Motor neuron (in vitro differentiated cells): ENCODE measurements at regions not wholly inside any gene's neighbourhood (a gene's known extent, or its start where the extent isn't known, plus 50 kb on each side); places are given as distances from the start of the nearest gene placed in this dataset.

Experiments used
- ATAC-seq, 8 experiments: fragments of 200-7000 bp; cut with Tn5 transposase; replicated peaks in 6 of 8; 2 replicates each; pipeline ENCODE4 v1.8.0; 2021; ENCODE audit warnings: mild to moderate bottlenecking in 8 of 8, moderate library complexity in 8 of 8
- H3K27ac ChIP-seq, 2 donors: fragments of 250-450 bp; sonication (Bioruptor Pico); 2 replicates each; pipeline ENCODE4 v1.9.0; 2021; ENCODE audit warnings: antibody characterized with exemption in 2 of 2, mild to moderate bottlenecking in 2 of 2, moderate library complexity in 1 of 2
- H3K4me1 ChIP-seq, 2 donors: fragments of 250-450 bp; sonication (Bioruptor Pico); replicated peaks in 1 of 2; 2 replicates each; pipeline ENCODE4 v1.6.1; 2021; ENCODE audit warnings: antibody characterized with exemption in 2 of 2, mild to moderate bottlenecking in 2 of 2, moderate library complexity in 1 of 2
- H3K4me3 ChIP-seq, 5 donors: fragments of 250-450 bp; sonication (Bioruptor Pico); 2 replicates each; pipeline ENCODE4 v1.9.0; 2021; ENCODE audit warnings: antibody characterized with exemption in 5 of 5, mild to moderate bottlenecking in 5 of 5, moderate library complexity in 4 of 5
- WGBS, 10 experiments: fragments of 450-650 bp; shearing (Covaris generic); methylation state at CpG; one replicate each; pipeline ENCODE4 v1.0.0; 2022; 5-methylcytosine and 5-hydroxymethylcytosine counted together
- in situ Hi-C, 9 experiments: fragments of 400-800 bp; cut with MboI; loops; one replicate each; pipeline ENCODE4 v1.15.0; 2021; ENCODE audit warnings: low sequenced_read_pairs in 9 of 9, low pct_unique_long_range_greater_than_20kb in 2 of 9; ENCODE audit not compliant: unreplicated experiment in 9 of 9

GRCh38 chr3:17969985-17970568 lies 227.6 kb upstream of the TBC1D5 start:
- no peak for ATAC-seq
- Histone ChIP-seq H3K4me3 (no peak overlapping the region), H3K4me1 (peaks cover 16 to 32% of the 10 kb centered on the region in 2 donors), H3K27ac (no peak overlapping the region)
- WGBS, 10 experiments, result 5 to 94% (median 57%) methylated on average over 1 to 3 of the region's 3 CpGs; no CpG with 5 or more reads in 1 of the 10 experiments
- in situ Hi-C loops, result no loop called here

GRCh38 chr3:17969244-17969643 lies 226.8 kb upstream of the TBC1D5 start:
- no peak for ATAC-seq
- Histone ChIP-seq H3K4me3 (no peak overlapping the region), H3K27ac (no peak overlapping the region), H3K4me1 (peaks cover 16 to 31% of the 10 kb centered on the region in 2 donors)
- WGBS, 10 experiments, result 70 to 100% (median 100%) methylated on average over 1 to 3 of the region's 3 CpGs; no CpG with 5 or more reads in 2 of the 10 experiments
- in situ Hi-C loops, result no loop called here

- no peak overlapping the region for H3K27ac ChIP-seq
- no peak overlapping the region for H3K4me3 ChIP-seq
- no peak for ATAC-seq
- 50 to 100% (median 71%) methylated on average over 1 to 2 of the region's 2 CpGs; no CpG with 5 or more reads in 2 of the 10 experiments for WGBS, 10 experiments
- peaks cover 10 to 19% of the 10 kb centered on the region in 2 donors for H3K4me1 ChIP-seq
- in situ Hi-C loops, result no loop called here
Observed at GRCh38 chr3:17967953-17968607, 225.6 kb upstream of the TBC1D5 start.

- H3K4me3 ChIP-seq, result no peak overlapping the region
- WGBS, 10 experiments, result 37 to 100% (median 90%) methylated on average over 1 to 2 of the region's 5 CpGs; no CpG with 5 or more reads in 4 of the 10 experiments
- peaks cover under 1 to 10% of the 10 kb centered on the region in 2 donors for H3K4me1 ChIP-seq
- ATAC-seq, result no peak
- no peak overlapping the region for H3K27ac ChIP-seq
- in situ Hi-C loops, result no loop called here
Observed at GRCh38 chr3:17967111-17967510, 224.7 kb upstream of the TBC1D5 start.

GRCh38 chr3:17965331-17965730 lies 222.9 kb upstream of the TBC1D5 start:
- ATAC-seq, result no peak
- in situ Hi-C loops, result no loop called here
- Histone ChIP-seq H3K4me3 (no peak overlapping the region), H3K4me1 (no peaks in the 10 kb centered on the region), H3K27ac (no peak overlapping the region)
- 75 to 100% (median 100%) methylated on average over 1 of the region's 1 CpG for WGBS, 10 experiments

GRCh38 chr3:17964108-17964507 lies 221.7 kb upstream of the TBC1D5 start:
- no peak for ATAC-seq
- Histone ChIP-seq H3K4me1 (no peaks in the 10 kb centered on the region), H3K4me3 (no peak overlapping the region), H3K27ac (no peak overlapping the region)
- WGBS, 10 experiments, result 88 to 100% (median 100%) methylated on average over 1 of the region's 1 CpG; no CpG with 5 or more reads in 4 of the 10 experiments
- in situ Hi-C loops, result no loop called here

GRCh38 chr3:17955411-17955810 lies 213.0 kb upstream of the TBC1D5 start:
- no peak overlapping the region for H3K4me3 ChIP-seq
- H3K27ac ChIP-seq, result no peak overlapping the region
- no peaks in the 10 kb centered on the region for H3K4me1 ChIP-seq
- ATAC-seq, result no peak
- in situ Hi-C loops, result no loop called here

- 0 to 67% methylated on average over 1 of the region's 1 CpG; no CpG with 5 or more reads in 8 of the 10 experiments for WGBS, 10 experiments
- in situ Hi-C loops, result no loop called here
- ATAC-seq, result peak in 1 of 8 experiments; percentile 25
- no peak overlapping the region for H3K4me3 ChIP-seq
- H3K27ac ChIP-seq, result no peak overlapping the region
- H3K4me1 ChIP-seq, result no peaks in the 10 kb centered on the region
Observed at GRCh38 chr3:17954801-17955200, 212.4 kb upstream of the TBC1D5 start.

- no peak for ATAC-seq
Observed at GRCh38 chr3:17951241-17951640, 208.8 kb upstream of the TBC1D5 start.

GRCh38 chr3:17949101-17949500 lies 206.7 kb upstream of the TBC1D5 start:
- Histone ChIP-seq H3K4me3 (no peak overlapping the region), H3K27ac (no peak overlapping the region), H3K4me1 (peaks cover 8 to 23% of the 10 kb centered on the region in 2 donors)
- in situ Hi-C loops, result no loop called here
- ATAC-seq, result no peak
- WGBS, 10 experiments, result 37 to 92% (median 83%) methylated on average over 2 to 6 of the region's 6 CpGs

More at GRCh38 chr3:17951241-17951640, 208.8 kb upstream of the TBC1D5 start:
- peaks cover 0 to 13% of the 10 kb centered on the region in 2 donors for H3K4me1 ChIP-seq
- no peak overlapping the region for H3K27ac ChIP-seq
- 0 to 100% (median 94%) methylated on average over 1 of the region's 2 CpGs; no CpG with 5 or more reads in 4 of the 10 experiments for WGBS, 10 experiments
- in situ Hi-C loops, result no loop called here
- H3K4me3 ChIP-seq, result no peak overlapping the region

GRCh38 chr3:17947833-17948232 lies 205.4 kb upstream of the TBC1D5 start:
- Histone ChIP-seq H3K4me1 (peaks cover 8 to 23% of the 10 kb centered on the region in 2 donors), H3K4me3 (no peak overlapping the region), H3K27ac (no peak overlapping the region)
- in situ Hi-C loops, result no loop called here
- no peak for ATAC-seq

- H3K4me1 ChIP-seq, result peaks cover 8 to 23% of the 10 kb centered on the region in 2 donors
- in situ Hi-C loops, result no loop called here
- 27 to 86% (median 59%) methylated on average over 1 to 6 of the region's 6 CpGs for WGBS, 10 experiments
- ATAC-seq, result peak in 4 of 8 experiments; percentile 29 to 42 (median 34)
- no peak overlapping the region for H3K4me3 ChIP-seq
- H3K27ac ChIP-seq, result no peak overlapping the region
Observed at GRCh38 chr3:17946619-17947018, 204.2 kb upstream of the TBC1D5 start.

- Histone ChIP-seq H3K4me1 (peaks cover 8 to 23% of the 10 kb centered on the region in 2 donors), H3K4me3 (no peak overlapping the region), H3K27ac (no peak overlapping the region)
- peak in 1 of 8 experiments; percentile 45 for ATAC-seq
- WGBS, 10 experiments, result 0 to 80% (median 32%) methylated on average over 1 to 6 of the region's 6 CpGs; no CpG with 5 or more reads in 1 of the 10 experiments
- in situ Hi-C loops, result no loop called here
Observed at GRCh38 chr3:17945799-17946399, 203.5 kb upstream of the TBC1D5 start.
